BLaER1 (cell line): ENCODE measurements at regions not wholly inside any gene's neighbourhood (a gene's known extent, or its start where the extent isn't known, plus 50 kb on each side); places are given as distances from the start of the nearest gene placed in this dataset.
"Not testable (repeated sequence)": the region's sequence is repeated elsewhere in the genome, so short reads cannot be mapped to it uniquely, and the experiment has no call there.

Experiments
- H3K27ac ChIP-seq: shearing (Covaris generic); formaldehyde crosslinking; 2 replicates; pipeline ENCODE4 v1.8.1; 2022
- H3K27me3 ChIP-seq: shearing (Covaris generic); formaldehyde crosslinking; 2 replicates; pipeline ENCODE4 v1.8.1; 2022
- H3K36me3 ChIP-seq: shearing (Covaris generic); formaldehyde crosslinking; 2 replicates; pipeline ENCODE4 v1.8.1; 2022
- H3K4me1 ChIP-seq: shearing (Covaris generic); formaldehyde crosslinking; 2 replicates; pipeline ENCODE4 v1.8.1; 2022
- H3K4me2 ChIP-seq: shearing (Covaris generic); formaldehyde crosslinking; 2 replicates; pipeline ENCODE4 v1.8.1; 2022
- H3K4me3 ChIP-seq: shearing (Covaris generic); formaldehyde crosslinking; 2 replicates; pipeline ENCODE4 v1.8.1; 2022
- H3K9ac ChIP-seq: shearing (Covaris generic); formaldehyde crosslinking; 2 replicates; pipeline ENCODE4 v1.8.1; 2022
- H3K9me3 ChIP-seq: shearing (Covaris generic); formaldehyde crosslinking; 2 replicates; pipeline ENCODE4 v1.8.1; 2022
- H4K20me1 ChIP-seq: shearing (Covaris generic); formaldehyde crosslinking; 2 replicates; pipeline ENCODE4 v1.8.1; 2022

- not testable (repeated sequence) for H3K4me1 ChIP-seq, H3K4me2 ChIP-seq, H3K9ac ChIP-seq, H3K9me3 ChIP-seq, H4K20me1 ChIP-seq, H3K4me3 ChIP-seq, H3K27me3 ChIP-seq, H3K36me3 ChIP-seq, H3K27ac ChIP-seq
Observed at GRCh38 chr12:9435682-9436081, 172.0 kb downstream of the KLRB1 start.

- not testable (repeated sequence) for H3K4me2 ChIP-seq, H3K4me3 ChIP-seq, H3K9me3 ChIP-seq, H3K9ac ChIP-seq, H3K4me1 ChIP-seq, H3K27ac ChIP-seq, H3K27me3 ChIP-seq, H4K20me1 ChIP-seq
- H3K36me3 ChIP-seq: peaks cover 19% of the 10 kb centered on the region
Observed at GRCh38 chr12:9430385-9430784, 177.3 kb downstream of the KLRB1 start.

GRCh38 chr12:9428856-9429255 lies 178.9 kb downstream of the KLRB1 start:
- not testable (repeated sequence) for H3K4me3 ChIP-seq, H3K27me3 ChIP-seq, H4K20me1 ChIP-seq, H3K4me1 ChIP-seq, H3K27ac ChIP-seq, H3K9me3 ChIP-seq, H3K9ac ChIP-seq, H3K4me2 ChIP-seq
- H3K36me3 ChIP-seq: peaks cover 25% of the 10 kb centered on the region

GRCh38 chr12:9425429-9425828 lies 182.3 kb downstream of the KLRB1 start:
- not testable (repeated sequence) for H4K20me1 ChIP-seq, H3K9me3 ChIP-seq, H3K4me1 ChIP-seq, H3K9ac ChIP-seq, H3K27ac ChIP-seq, H3K4me3 ChIP-seq, H3K4me2 ChIP-seq, H3K27me3 ChIP-seq
- H3K36me3 ChIP-seq: peaks cover 24% of the 10 kb centered on the region

GRCh38 chr12:9424175-9424740 lies 183.5 kb downstream of the KLRB1 start:
- H3K4me2 ChIP-seq, H3K27me3 ChIP-seq, H3K9me3 ChIP-seq, H3K27ac ChIP-seq, H4K20me1 ChIP-seq, H3K9ac ChIP-seq, H3K4me3 ChIP-seq, H3K4me1 ChIP-seq: not testable (repeated sequence)
- H3K36me3 ChIP-seq: peaks cover 31% of the 10 kb centered on the region

GRCh38 chr12:9422689-9423088 lies 185.0 kb downstream of the KLRB1 start:
- not testable (repeated sequence) for H3K27me3 ChIP-seq, H4K20me1 ChIP-seq, H3K9me3 ChIP-seq, H3K4me2 ChIP-seq, H3K27ac ChIP-seq, H3K9ac ChIP-seq, H3K4me1 ChIP-seq, H3K4me3 ChIP-seq
- peaks cover 27% of the 10 kb centered on the region for H3K36me3 ChIP-seq

GRCh38 chr12:9421520-9422086 lies 186.1 kb downstream of the KLRB1 start:
- peaks cover 27% of the 10 kb centered on the region for H3K36me3 ChIP-seq
- H3K9ac ChIP-seq, H3K27ac ChIP-seq: not testable (repeated sequence)

GRCh38 chr12:9420817-9421519 lies 186.7 kb downstream of the KLRB1 start:
- peaks cover 23% of the 10 kb centered on the region for H3K36me3 ChIP-seq
- not testable (repeated sequence) for H3K9me3 ChIP-seq, H3K4me2 ChIP-seq, H3K9ac ChIP-seq, H3K27ac ChIP-seq, H3K27me3 ChIP-seq, H3K4me1 ChIP-seq, H4K20me1 ChIP-seq, H3K4me3 ChIP-seq

More at GRCh38 chr12:9421520-9422086, 186.1 kb downstream of the KLRB1 start:
- H3K9me3 ChIP-seq, H3K4me1 ChIP-seq, H3K4me2 ChIP-seq, H3K4me3 ChIP-seq, H4K20me1 ChIP-seq, H3K27me3 ChIP-seq: not testable (repeated sequence)

GRCh38 chr12:9418669-9419041 lies 189.1 kb downstream of the KLRB1 start:
- not testable (repeated sequence) for H3K4me2 ChIP-seq, H3K27me3 ChIP-seq, H3K27ac ChIP-seq, H3K4me3 ChIP-seq, H4K20me1 ChIP-seq, H3K9ac ChIP-seq, H3K9me3 ChIP-seq
- Histone ChIP-seq H3K4me1 (peaks cover 11% of the 10 kb centered on the region), H3K36me3 (peaks cover 14% of the 10 kb centered on the region)

GRCh38 chr12:9417947-9418668 lies 189.6 kb downstream of the KLRB1 start:
- peaks cover 14% of the 10 kb centered on the region for H3K36me3 ChIP-seq
- not testable (repeated sequence) for H3K9me3 ChIP-seq, H3K9ac ChIP-seq, H3K27me3 ChIP-seq, H4K20me1 ChIP-seq, H3K27ac ChIP-seq, H3K4me2 ChIP-seq, H3K4me3 ChIP-seq
- H3K4me1 ChIP-seq: peaks cover 14% of the 10 kb centered on the region

GRCh38 chr12:9417341-9417740 lies 190.4 kb downstream of the KLRB1 start:
- H3K27ac ChIP-seq, H4K20me1 ChIP-seq: not testable (repeated sequence)

GRCh38 chr12:9416346-9416745 lies 191.4 kb downstream of the KLRB1 start:
- not testable (repeated sequence) for H4K20me1 ChIP-seq, H3K27me3 ChIP-seq, H3K4me3 ChIP-seq, H3K9me3 ChIP-seq, H3K27ac ChIP-seq, H3K4me2 ChIP-seq, H3K9ac ChIP-seq
- peaks cover 27% of the 10 kb centered on the region for H3K4me1 ChIP-seq
- peaks cover 14% of the 10 kb centered on the region; the same call in 1 of the 2 replicates for H3K36me3 ChIP-seq

More at GRCh38 chr12:9417341-9417740, 190.4 kb downstream of the KLRB1 start:
- Histone ChIP-seq H3K36me3 (peaks cover 14% of the 10 kb centered on the region; the same call in 1 of the 2 replicates), H3K4me1 (peaks cover 21% of the 10 kb centered on the region)
- not testable (repeated sequence) for H3K4me3 ChIP-seq, H3K9me3 ChIP-seq, H3K9ac ChIP-seq, H3K27me3 ChIP-seq, H3K4me2 ChIP-seq

GRCh38 chr12:9415898-9416297 lies 191.8 kb downstream of the KLRB1 start:
- Histone ChIP-seq H3K4me1 (peaks cover 30% of the 10 kb centered on the region), H3K36me3 (peaks cover 11% of the 10 kb centered on the region; the same call in 1 of the 2 replicates)
- H3K9me3 ChIP-seq, H3K27ac ChIP-seq, H3K27me3 ChIP-seq, H3K9ac ChIP-seq, H3K4me3 ChIP-seq, H3K4me2 ChIP-seq, H4K20me1 ChIP-seq: not testable (repeated sequence)

- H3K4me3 ChIP-seq, H3K9me3 ChIP-seq, H4K20me1 ChIP-seq, H3K9ac ChIP-seq, H3K27me3 ChIP-seq, H3K36me3 ChIP-seq: not testable (repeated sequence)
- H3K4me1 ChIP-seq: peaks cover 30% of the 10 kb centered on the region
- peak overlapping the region; percentile 41; the same call in 1 of the 2 replicates for H3K27ac ChIP-seq
- H3K4me2 ChIP-seq: peak overlapping the region; percentile 66
Observed at GRCh38 chr12:9413862-9414261, 193.9 kb downstream of the KLRB1 start.
